IMR-90 (cell line): ENCODE measurements at regions not wholly inside any gene's neighbourhood (a gene's known extent, or its start where the extent isn't known, plus 50 kb on each side); places are given as distances from the start of the nearest gene placed in this dataset.
"Not testable (repeated sequence)": the region's sequence is repeated elsewhere in the genome, so short reads cannot be mapped to it uniquely, and the experiment has no call there.

ENCODE experiments used
- BHLHE40 ChIP-seq: fragments of 150-350 bp; IDR thresholded peaks from 2 replicates; pipeline ENCODE4 v1.6.1; 2016; ENCODE audit warnings: mild to moderate bottlenecking, low read depth, low read length
- MAFK ChIP-seq: IDR thresholded peaks from 2 replicates; pipeline ENCODE4 v1.6.1; 2012; ENCODE audit warnings: low read depth, low read length, improper control_type of control experiment
- SMC3 ChIP-seq: fragments of 150-350 bp; IDR thresholded peaks from 2 replicates; pipeline ENCODE4 v1.6.1; 2016; ENCODE audit warnings: low read depth, mild to moderate bottlenecking, antibody characterized with exemption, low read length, moderate library complexity
- TF ChIP-seq, protein P1 (sequence below): fragments of 150-350 bp; IDR thresholded peaks from 2 replicates; pipeline ENCODE4 v1.6.1; 2017; ENCODE audit warnings: mild to moderate bottlenecking, antibody characterized with exemption, low read length, low read depth
- TF ChIP-seq, protein P2 (sequence below): conservative IDR thresholded peaks from 2 replicates; pipeline ENCODE4 v1.5.1; 2012; ENCODE audit warnings: mild to moderate bottlenecking, low read depth, low read length, improper control_type of control experiment

DNA sequence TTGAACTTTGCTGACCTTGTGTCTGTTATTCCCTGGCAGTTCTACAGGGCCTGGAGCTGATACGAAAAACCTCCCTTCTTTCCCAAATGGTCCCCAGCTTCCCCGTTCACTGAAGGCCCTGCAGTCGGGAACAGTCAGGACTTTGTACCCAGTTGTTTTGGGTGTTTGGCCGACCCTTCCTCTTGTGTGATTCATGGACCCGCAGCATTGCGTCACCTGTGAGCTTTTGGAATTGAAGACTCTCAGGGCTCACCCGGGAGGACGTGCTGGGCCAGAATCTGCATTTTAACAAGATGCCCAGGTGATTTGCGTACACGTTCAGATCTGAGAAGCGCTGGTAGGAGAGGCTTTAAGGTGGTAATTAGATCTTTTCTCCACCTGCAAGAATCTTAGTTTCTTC lies 220.4 kb downstream of the OTOP1 start:
- TF ChIP-seq, protein P1, sequence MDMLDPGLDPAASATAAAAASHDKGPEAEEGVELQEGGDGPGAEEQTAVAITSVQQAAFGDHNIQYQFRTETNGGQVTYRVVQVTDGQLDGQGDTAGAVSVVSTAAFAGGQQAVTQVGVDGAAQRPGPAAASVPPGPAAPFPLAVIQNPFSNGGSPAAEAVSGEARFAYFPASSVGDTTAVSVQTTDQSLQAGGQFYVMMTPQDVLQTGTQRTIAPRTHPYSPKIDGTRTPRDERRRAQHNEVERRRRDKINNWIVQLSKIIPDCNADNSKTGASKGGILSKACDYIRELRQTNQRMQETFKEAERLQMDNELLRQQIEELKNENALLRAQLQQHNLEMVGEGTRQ, result not testable (repeated sequence)
- TF ChIP-seq, protein P2, sequence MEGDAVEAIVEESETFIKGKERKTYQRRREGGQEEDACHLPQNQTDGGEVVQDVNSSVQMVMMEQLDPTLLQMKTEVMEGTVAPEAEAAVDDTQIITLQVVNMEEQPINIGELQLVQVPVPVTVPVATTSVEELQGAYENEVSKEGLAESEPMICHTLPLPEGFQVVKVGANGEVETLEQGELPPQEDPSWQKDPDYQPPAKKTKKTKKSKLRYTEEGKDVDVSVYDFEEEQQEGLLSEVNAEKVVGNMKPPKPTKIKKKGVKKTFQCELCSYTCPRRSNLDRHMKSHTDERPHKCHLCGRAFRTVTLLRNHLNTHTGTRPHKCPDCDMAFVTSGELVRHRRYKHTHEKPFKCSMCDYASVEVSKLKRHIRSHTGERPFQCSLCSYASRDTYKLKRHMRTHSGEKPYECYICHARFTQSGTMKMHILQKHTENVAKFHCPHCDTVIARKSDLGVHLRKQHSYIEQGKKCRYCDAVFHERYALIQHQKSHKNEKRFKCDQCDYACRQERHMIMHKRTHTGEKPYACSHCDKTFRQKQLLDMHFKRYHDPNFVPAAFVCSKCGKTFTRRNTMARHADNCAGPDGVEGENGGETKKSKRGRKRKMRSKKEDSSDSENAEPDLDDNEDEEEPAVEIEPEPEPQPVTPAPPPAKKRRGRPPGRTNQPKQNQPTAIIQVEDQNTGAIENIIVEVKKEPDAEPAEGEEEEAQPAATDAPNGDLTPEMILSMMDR, result not testable (repeated sequence)
- TF ChIP-seq MAFK, BHLHE40, SMC3: not testable (repeated sequence)
